SK-N-SH (cell line): ENCODE measurements at regions not wholly inside any gene's neighbourhood (a gene's known extent, or its start where the extent isn't known, plus 50 kb on each side); places are given as distances from the start of the nearest gene placed in this dataset.

Experiments
- CHD2 ChIP-seq: fragments of 150-350 bp; IDR thresholded peaks from 2 replicates; pipeline ENCODE4 v1.6.1; 2018; ENCODE audit warnings: low read length; ENCODE audit not compliant: partially characterized antibody
- RAD21 ChIP-seq: IDR thresholded peaks from 2 replicates; pipeline ENCODE4 v1.6.1; 2012; ENCODE audit warnings: mild to moderate bottlenecking, low read length
- SMC3 ChIP-seq: IDR thresholded peaks from 2 replicates; pipeline ENCODE4 v1.6.1; 2012; ENCODE audit warnings: low read depth, low read length, improper control_type of control experiment
- TF ChIP-seq, protein P1 (sequence below): IDR thresholded peaks from 2 replicates; pipeline ENCODE4 v1.6.1; 2012; ENCODE audit warnings: mild to moderate bottlenecking, low read depth, low read length, moderate library complexity
- TF ChIP-seq, protein P2 (sequence below): fragments of 200-600 bp; sonication (generic); IDR thresholded peaks from 2 replicates; pipeline ENCODE4 v1.6.1; 2017; ENCODE audit warnings: antibody characterized with exemption, mild to moderate bottlenecking, moderate library complexity

DNA sequence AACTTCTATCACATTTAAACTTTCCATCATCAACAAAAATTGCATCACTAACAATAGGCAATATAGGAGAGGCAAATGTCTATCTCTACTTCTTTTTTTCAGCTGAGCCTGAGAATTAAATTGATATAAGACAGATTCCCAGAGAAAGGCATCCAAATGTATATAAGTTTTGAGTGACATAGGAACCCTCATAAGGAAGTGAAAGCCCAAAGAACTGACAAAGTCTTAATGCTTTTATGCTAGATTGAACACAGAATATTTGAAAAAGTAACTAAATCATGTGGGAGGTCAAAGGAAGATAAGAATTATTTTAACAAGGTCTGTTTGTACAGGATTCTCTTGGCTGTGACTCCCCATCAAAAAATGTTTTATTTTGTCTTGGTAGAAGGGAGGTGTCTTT is 714.9 kb downstream of the GRXCR1 start:
- TF ChIP-seq, protein P1, sequence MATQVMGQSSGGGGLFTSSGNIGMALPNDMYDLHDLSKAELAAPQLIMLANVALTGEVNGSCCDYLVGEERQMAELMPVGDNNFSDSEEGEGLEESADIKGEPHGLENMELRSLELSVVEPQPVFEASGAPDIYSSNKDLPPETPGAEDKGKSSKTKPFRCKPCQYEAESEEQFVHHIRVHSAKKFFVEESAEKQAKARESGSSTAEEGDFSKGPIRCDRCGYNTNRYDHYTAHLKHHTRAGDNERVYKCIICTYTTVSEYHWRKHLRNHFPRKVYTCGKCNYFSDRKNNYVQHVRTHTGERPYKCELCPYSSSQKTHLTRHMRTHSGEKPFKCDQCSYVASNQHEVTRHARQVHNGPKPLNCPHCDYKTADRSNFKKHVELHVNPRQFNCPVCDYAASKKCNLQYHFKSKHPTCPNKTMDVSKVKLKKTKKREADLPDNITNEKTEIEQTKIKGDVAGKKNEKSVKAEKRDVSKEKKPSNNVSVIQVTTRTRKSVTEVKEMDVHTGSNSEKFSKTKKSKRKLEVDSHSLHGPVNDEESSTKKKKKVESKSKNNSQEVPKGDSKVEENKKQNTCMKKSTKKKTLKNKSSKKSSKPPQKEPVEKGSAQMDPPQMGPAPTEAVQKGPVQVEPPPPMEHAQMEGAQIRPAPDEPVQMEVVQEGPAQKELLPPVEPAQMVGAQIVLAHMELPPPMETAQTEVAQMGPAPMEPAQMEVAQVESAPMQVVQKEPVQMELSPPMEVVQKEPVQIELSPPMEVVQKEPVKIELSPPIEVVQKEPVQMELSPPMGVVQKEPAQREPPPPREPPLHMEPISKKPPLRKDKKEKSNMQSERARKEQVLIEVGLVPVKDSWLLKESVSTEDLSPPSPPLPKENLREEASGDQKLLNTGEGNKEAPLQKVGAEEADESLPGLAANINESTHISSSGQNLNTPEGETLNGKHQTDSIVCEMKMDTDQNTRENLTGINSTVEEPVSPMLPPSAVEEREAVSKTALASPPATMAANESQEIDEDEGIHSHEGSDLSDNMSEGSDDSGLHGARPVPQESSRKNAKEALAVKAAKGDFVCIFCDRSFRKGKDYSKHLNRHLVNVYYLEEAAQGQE: no peak
- TF ChIP-seq RAD21: no peak
- TF ChIP-seq, protein P2, sequence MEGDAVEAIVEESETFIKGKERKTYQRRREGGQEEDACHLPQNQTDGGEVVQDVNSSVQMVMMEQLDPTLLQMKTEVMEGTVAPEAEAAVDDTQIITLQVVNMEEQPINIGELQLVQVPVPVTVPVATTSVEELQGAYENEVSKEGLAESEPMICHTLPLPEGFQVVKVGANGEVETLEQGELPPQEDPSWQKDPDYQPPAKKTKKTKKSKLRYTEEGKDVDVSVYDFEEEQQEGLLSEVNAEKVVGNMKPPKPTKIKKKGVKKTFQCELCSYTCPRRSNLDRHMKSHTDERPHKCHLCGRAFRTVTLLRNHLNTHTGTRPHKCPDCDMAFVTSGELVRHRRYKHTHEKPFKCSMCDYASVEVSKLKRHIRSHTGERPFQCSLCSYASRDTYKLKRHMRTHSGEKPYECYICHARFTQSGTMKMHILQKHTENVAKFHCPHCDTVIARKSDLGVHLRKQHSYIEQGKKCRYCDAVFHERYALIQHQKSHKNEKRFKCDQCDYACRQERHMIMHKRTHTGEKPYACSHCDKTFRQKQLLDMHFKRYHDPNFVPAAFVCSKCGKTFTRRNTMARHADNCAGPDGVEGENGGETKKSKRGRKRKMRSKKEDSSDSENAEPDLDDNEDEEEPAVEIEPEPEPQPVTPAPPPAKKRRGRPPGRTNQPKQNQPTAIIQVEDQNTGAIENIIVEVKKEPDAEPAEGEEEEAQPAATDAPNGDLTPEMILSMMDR: no peak
- no peak for TF ChIP-seq CHD2
- no peak for TF ChIP-seq SMC3
